Limb (tissue), 2 donors: ENCODE measurements at regions not wholly inside any gene's neighbourhood (a gene's known extent, or its start where the extent isn't known, plus 50 kb on each side); places are given as distances from the start of the nearest gene placed in this dataset.

Source experiments
- DNase-seq, 2 donors: peaks; one replicate each; pipeline ENCODE4 v3.0.0-alpha.2; 2016; ENCODE audit errors: extremely low spot score in 2 of 2

- no peak for DNase-seq
These were observed 52.0 kb upstream of the GATA5 start for GRCh38 chr20:62527781-62528180.

GRCh38 chr20:62528983-62529891, 53.4 kb upstream of the GATA5 start:
- no peak for DNase-seq

GRCh38 chr20:62529896-62530642, 54.3 kb upstream of the GATA5 start:
- DNase-seq = no peak

GRCh38 chr20:62530643-62531032, 54.8 kb upstream of the GATA5 start:
- DNase-seq = no peak

- no peak for DNase-seq
These were observed 55.4 kb upstream of the GATA5 start for GRCh38 chr20:62531046-62531838.

GRCh38 chr20:62532921-62533320, 57.1 kb upstream of the GATA5 start:
- no peak for DNase-seq

GRCh38 chr20:62533591-62534495, 58.0 kb upstream of the GATA5 start:
- DNase-seq = no peak

GRCh38 chr20:62534526-62535221, 58.9 kb upstream of the GATA5 start:
- no peak for DNase-seq

- DNase-seq = no peak
These were observed 59.6 kb upstream of the GATA5 start for GRCh38 chr20:62535282-62535811.

- DNase-seq = no peak
These were observed 60.2 kb upstream of the GATA5 start for GRCh38 chr20:62535964-62536363.

- no peak for DNase-seq
These were observed 61.1 kb upstream of the GATA5 start for GRCh38 chr20:62536871-62537401.

GRCh38 chr20:62537649-62538292, 62.0 kb upstream of the GATA5 start:
- no peak for DNase-seq

GRCh38 chr20:62539198-62540045, 63.6 kb upstream of the GATA5 start:
- DNase-seq = no peak

- DNase-seq = no peak
These were observed 64.7 kb upstream of the GATA5 start for GRCh38 chr20:62540504-62540903.

- DNase-seq = no peak
These were observed 67.1 kb upstream of the GATA5 start for GRCh38 chr20:62542862-62543261.

- no peak for DNase-seq
These were observed 67.9 kb upstream of the GATA5 start for GRCh38 chr20:62543470-62544302.

- no peak for DNase-seq
These were observed 68.8 kb upstream of the GATA5 start for GRCh38 chr20:62544505-62545055.
